ENCODE measurements at regions not wholly inside any gene's neighbourhood (a gene's known extent, or its start where the extent isn't known, plus 50 kb on each side); places are given as distances from the start of the nearest gene placed in this dataset.

- DNase-seq, result no peak
Measured at GRCh38 chr2:5959836-5960820, 267.9 kb downstream of the SOX11 start.

- no peak for DNase-seq
Measured at GRCh38 chr2:5967506-5967905, 275.3 kb downstream of the SOX11 start.

GRCh38 chr2:5969303-5969702 lies 277.1 kb downstream of the SOX11 start:
- DNase-seq, result no peak

- no peak for DNase-seq
Measured at GRCh38 chr2:5970347-5970746, 278.2 kb downstream of the SOX11 start.

- no peak for DNase-seq
Measured at GRCh38 chr2:5974477-5974876, 282.3 kb downstream of the SOX11 start.

GRCh38 chr2:5975401-5975800 lies 283.2 kb downstream of the SOX11 start:
- no peak for DNase-seq

- DNase-seq, result no peak
Measured at GRCh38 chr2:5976531-5977065, 284.4 kb downstream of the SOX11 start.

GRCh38 chr2:5977477-5977876 lies 285.3 kb downstream of the SOX11 start:
- DNase-seq, result no peak

- no peak for DNase-seq
Measured at GRCh38 chr2:5978131-5978751, 286.1 kb downstream of the SOX11 start.

GRCh38 chr2:5980450-5981190 lies 288.4 kb downstream of the SOX11 start:
- DNase-seq, result no peak

- no peak for DNase-seq
Measured at GRCh38 chr2:5982193-5982902, 290.2 kb downstream of the SOX11 start.

- no peak for DNase-seq
Measured at GRCh38 chr2:5982903-5983265, 290.7 kb downstream of the SOX11 start.

GRCh38 chr2:5983511-5984272 lies 291.5 kb downstream of the SOX11 start:
- DNase-seq, result no peak

- no peak for DNase-seq
Measured at GRCh38 chr2:5984273-5984655, 292.1 kb downstream of the SOX11 start.

GRCh38 chr2:5984946-5985345 lies 292.8 kb downstream of the SOX11 start:
- no peak for DNase-seq

GRCh38 chr2:5985536-5986385 lies 293.6 kb downstream of the SOX11 start:
- DNase-seq, result no peak

- DNase-seq, result no peak
Measured at GRCh38 chr2:5986801-5987787, 294.9 kb downstream of the SOX11 start.

- no peak for DNase-seq
Measured at GRCh38 chr2:5988120-5988519, 295.9 kb downstream of the SOX11 start.

- no peak for DNase-seq
Measured at GRCh38 chr2:5990086-5990485, 297.9 kb downstream of the SOX11 start.
